ENCODE measurements at regions not wholly inside any gene's neighbourhood (a gene's known extent, or its start where the extent isn't known, plus 50 kb on each side); places are given as distances from the start of the nearest gene placed in this dataset.

DNA sequence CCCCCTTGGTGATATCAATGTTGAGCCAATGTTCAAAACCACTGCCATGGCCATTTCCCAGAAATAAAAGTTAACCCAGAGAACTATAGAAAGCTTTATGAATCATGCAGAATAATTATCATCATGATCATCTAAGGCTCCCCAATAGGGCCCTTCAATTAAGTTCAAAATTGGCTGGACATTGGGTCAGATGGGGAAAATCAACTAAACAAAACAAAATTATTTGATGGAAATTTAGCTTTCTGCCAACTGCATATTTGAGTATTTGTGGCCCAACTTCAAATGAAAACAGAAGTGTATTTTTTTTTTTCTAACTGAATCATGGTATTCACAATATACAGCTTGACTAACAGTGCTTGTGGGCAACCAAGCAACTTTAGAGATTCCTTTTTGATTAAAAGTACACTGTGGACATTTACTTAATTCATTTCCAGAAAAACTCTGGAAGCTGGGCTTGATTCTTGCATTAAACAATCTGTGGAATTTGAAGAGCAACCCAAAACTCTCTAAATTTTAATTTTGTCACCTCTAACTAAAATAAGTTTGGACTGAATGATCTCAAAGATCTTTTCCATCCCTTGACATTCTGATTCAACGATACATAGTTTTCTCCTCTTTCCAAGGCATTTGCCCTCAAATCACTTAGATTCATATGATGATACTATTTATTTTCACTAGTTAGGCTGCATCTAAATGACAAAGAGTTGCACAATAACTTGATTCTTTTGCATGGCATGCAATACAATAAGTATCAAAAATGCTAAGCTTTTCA is 203.2 kb downstream of the AHR start:
- DNase-seq (no peak), ATAC-seq (no peak)
- CTCF ChIA-PET, result interaction anchor here (1.1 kb wide), 1 partner anchor 29 kb away, joined by 3 read pairs; no protein-coding TSS in a partner anchor
- Mint-ChIP-seq H3K4me1 (no peaks in the 10 kb centered on the region), H3K4me3 (no peak overlapping the region), H3K36me3 (ENCODE audit: low read depth) (no peaks in the 10 kb centered on the region), H3K27ac (no peak overlapping the region), H3K9me3 (ENCODE audit: low read depth) (no peaks in the 10 kb centered on the region), H3K27me3 (peaks cover 4% of the 10 kb centered on the region)
- POLR2A ChIA-PET, result no interaction called here
- intact Hi-C loops (cut with DNase I, micrococcal nuclease), result no loop called here

DNA sequence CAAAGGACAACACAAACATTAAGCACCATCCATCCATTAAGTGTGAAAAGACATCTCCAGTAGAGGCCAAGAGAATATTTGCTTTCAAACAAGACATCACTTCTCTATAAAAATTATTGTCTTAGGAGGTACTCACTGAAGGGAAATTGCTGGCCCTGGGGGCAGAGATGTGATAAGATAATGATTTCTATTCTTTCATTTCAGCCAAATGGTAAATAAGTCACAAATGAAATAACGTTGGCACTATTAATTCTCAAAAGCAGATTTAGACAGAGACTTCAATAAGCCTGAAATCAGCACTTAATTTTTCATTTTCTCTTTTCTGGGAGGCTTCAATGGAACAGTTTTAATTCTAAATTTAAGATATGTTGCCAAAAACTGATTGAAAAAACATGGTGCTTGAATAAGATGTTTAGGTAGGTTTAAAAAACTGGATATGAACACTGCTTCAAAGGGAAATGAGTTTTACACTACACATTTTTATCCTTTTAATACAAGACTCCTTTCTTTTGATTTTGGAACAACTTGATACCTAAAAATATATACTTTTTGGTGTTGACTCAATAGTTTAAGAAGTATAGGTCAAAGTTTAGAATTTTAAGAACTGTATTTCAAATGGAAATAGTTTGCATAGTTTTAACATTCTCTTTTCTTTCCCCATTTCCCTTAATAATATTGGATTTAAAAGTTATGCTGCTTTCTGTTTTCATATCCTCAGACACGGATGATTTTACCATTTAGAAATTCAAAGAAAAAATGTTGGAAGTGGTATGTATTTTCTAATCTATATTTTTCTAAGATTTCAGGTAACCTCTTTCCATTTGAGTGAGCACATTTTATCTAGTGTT is 204.0 kb downstream of the AHR start:
- no peaks in the 10 kb centered on the region for H3K36me3 Mint-ChIP-seq (ENCODE audit: low read depth)
- no peak for ATAC-seq

DNA sequence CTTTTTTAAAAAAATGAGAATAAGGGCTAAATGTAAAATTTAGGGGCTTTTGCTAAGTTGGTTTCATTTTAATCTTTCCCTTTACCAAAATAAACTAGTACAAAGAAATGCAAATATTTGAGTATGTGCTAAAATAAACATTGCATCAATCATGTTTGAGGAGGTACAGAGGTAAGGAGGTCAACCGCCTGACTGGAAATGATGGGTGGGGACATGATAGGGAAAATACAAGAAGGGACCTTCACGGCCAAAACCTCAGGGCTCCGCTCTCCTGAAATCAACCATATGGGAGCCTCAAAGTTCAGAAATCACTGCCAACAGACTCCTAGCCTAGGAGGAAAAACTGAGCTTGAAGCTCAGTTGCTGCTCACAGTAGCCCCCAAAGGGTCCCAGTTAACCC is 207.6 kb downstream of the AHR start:
- intact Hi-C loops (cut with DNase I, micrococcal nuclease), result no loop called here
- Mint-ChIP-seq H3K36me3 (ENCODE audit: low read depth) (no peaks in the 10 kb centered on the region), H3K4me3 (no peak overlapping the region), H3K27me3 (peaks cover 4% of the 10 kb centered on the region), H3K9me3 (ENCODE audit: low read depth) (no peaks in the 10 kb centered on the region), H3K4me1 (no peaks in the 10 kb centered on the region), H3K27ac (no peak overlapping the region)
- CTCF ChIA-PET, result no interaction called here
- DNase-seq (no peak), ATAC-seq (no peak)
- POLR2A ChIA-PET, result no interaction called here

More for the DNA sequence above, 204.0 kb downstream of the AHR start:
- Mint-ChIP-seq H3K4me3 (no peak overlapping the region), H3K27ac (no peak overlapping the region), H3K4me1 (no peaks in the 10 kb centered on the region), H3K9me3 (ENCODE audit: low read depth) (no peaks in the 10 kb centered on the region), H3K27me3 (peaks cover 4% of the 10 kb centered on the region)
- intact Hi-C loops (cut with DNase I, micrococcal nuclease), result no loop called here
- ChIA-PET POLR2A (no interaction called here), CTCF (interaction anchor here (1.1 kb wide), 1 partner anchor 28 kb away, joined by 3 read pairs; no protein-coding TSS in a partner anchor)
- no peak for DNase-seq

DNA sequence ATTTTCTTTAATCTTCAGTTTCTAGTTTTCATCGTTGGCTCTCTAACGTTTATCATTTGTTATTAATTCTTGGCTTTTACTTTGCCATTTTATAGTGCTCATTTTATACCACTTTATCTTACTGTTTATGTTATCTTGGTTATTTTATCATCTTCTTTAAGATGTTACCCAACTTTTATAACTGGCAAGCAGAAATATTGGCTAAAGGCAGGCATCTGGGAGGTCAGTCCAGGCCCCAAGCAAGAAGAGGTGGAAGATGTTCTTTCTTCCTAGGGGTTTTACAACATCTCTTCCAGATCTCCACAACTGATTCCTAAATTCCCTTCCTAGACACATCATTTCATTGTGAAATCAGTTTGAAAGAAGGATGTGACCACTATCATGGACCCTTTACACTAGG is 208.1 kb downstream of the AHR start:
- H3K4me1 Mint-ChIP-seq, result no peaks in the 10 kb centered on the region
- H3K27ac Mint-ChIP-seq, result no peak overlapping the region
- no peak for DNase-seq
- no peak for ATAC-seq
- ChIA-PET POLR2A (no interaction called here), CTCF (no interaction called here)
- peaks cover 4% of the 10 kb centered on the region for H3K27me3 Mint-ChIP-seq
- no peaks in the 10 kb centered on the region for H3K9me3 Mint-ChIP-seq (ENCODE audit: low read depth)
- no peaks in the 10 kb centered on the region for H3K36me3 Mint-ChIP-seq (ENCODE audit: low read depth)
- intact Hi-C loops (cut with DNase I, micrococcal nuclease), result no loop called here
- no peak overlapping the region for H3K4me3 Mint-ChIP-seq

- Mint-ChIP-seq H3K27ac (no peak overlapping the region), H3K36me3 (ENCODE audit: low read depth) (no peaks in the 10 kb centered on the region), H3K4me3 (no peak overlapping the region), H3K4me1 (no peaks in the 10 kb centered on the region), H3K27me3 (peaks cover 4% of the 10 kb centered on the region), H3K9me3 (ENCODE audit: low read depth) (no peaks in the 10 kb centered on the region)
- POLR2A ChIA-PET, result no interaction called here
- ATAC-seq (no peak), DNase-seq (no peak)
- CTCF ChIA-PET, result interaction anchor here (0.6 kb wide), 1 partner anchor 402 kb away, joined by 3 read pairs; no protein-coding TSS in a partner anchor
- intact Hi-C loops (cut with DNase I, micrococcal nuclease), result no loop called here
These were observed 209.3 kb downstream of the AHR start for GRCh38 chr7:17507717-17508116.

- H3K27ac Mint-ChIP-seq, result no peak overlapping the region
- no peaks in the 10 kb centered on the region for H3K36me3 Mint-ChIP-seq (ENCODE audit: low read depth)
- no peak overlapping the region for H3K4me3 Mint-ChIP-seq
- H3K9me3 Mint-ChIP-seq (ENCODE audit: low read depth), result no peaks in the 10 kb centered on the region
- no peaks in the 10 kb centered on the region for H3K4me1 Mint-ChIP-seq
- no peak for ATAC-seq
- ChIA-PET CTCF (interaction anchor here (0.6 kb wide), 1 partner anchor 109 kb away, joined by 3 read pairs; no protein-coding TSS in a partner anchor), POLR2A (no interaction called here)
- intact Hi-C loops (cut with DNase I, micrococcal nuclease), result no loop called here
- DNase-seq, result no peak
- H3K27me3 Mint-ChIP-seq, result no peaks in the 10 kb centered on the region
These were observed 213.8 kb downstream of the AHR start for GRCh38 chr7:17512181-17512675.

DNA sequence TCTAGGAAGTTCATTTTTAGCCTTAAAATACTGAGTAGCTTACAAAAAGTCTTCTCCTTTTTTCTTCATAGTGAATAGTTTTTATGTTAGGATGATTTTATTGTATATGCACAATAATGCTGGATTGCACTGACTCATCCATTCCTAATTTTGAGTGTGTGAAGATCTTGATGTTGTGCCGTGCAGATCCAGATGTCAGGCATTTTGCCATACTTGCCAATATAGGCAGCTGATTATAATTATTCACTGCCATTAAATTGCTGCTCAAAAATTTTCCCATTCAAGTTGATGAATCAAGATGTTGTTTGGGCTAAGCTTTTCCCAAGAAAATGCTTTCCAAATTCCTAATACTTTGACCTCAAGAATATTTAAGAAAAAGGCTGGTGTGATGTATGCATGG is 218.3 kb downstream of the AHR start:
- no peak for DNase-seq
- no peaks in the 10 kb centered on the region for H3K4me1 Mint-ChIP-seq
- intact Hi-C loops (cut with DNase I, micrococcal nuclease), result no loop called here
- no peaks in the 10 kb centered on the region for H3K27me3 Mint-ChIP-seq
- H3K36me3 Mint-ChIP-seq (ENCODE audit: low read depth), result no peaks in the 10 kb centered on the region
- ATAC-seq, result no peak
- no peak overlapping the region for H3K4me3 Mint-ChIP-seq
- CTCF ChIA-PET, result no interaction called here
- H3K27ac Mint-ChIP-seq, result no peak overlapping the region
- POLR2A ChIA-PET, result no interaction called here
- H3K9me3 Mint-ChIP-seq (ENCODE audit: low read depth), result no peaks in the 10 kb centered on the region

DNA sequence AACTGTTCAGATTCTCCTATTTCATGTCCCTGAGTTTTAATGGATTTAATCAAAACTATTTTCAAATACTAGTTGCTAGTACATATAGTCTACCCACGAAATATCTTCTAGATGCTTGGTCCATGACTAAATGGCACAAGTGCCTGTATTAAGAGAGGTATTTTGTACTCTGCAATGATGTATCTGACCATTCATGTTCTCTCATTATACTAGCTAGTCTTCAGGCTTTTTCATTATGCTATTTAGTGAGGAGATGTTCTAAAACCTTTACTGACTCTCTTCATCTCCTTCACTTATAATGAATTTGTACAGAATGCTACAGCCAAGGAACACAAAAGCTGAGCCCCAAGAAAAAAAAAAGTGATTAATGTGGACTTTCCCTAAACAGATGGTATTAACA is 222.5 kb downstream of the AHR start:
- POLR2A ChIA-PET, result no interaction called here
- CTCF ChIA-PET, result interaction anchor here (1.8 kb wide), 1 partner anchor 11 kb away, joined by 7 read pairs; no protein-coding TSS in a partner anchor
- no peak for DNase-seq
- no peaks in the 10 kb centered on the region for H3K9me3 Mint-ChIP-seq (ENCODE audit: low read depth)
- H3K36me3 Mint-ChIP-seq (ENCODE audit: low read depth), result no peaks in the 10 kb centered on the region
- no peak overlapping the region for H3K27ac Mint-ChIP-seq
- peaks cover 2% of the 10 kb centered on the region for H3K4me1 Mint-ChIP-seq
- H3K27me3 Mint-ChIP-seq, result no peaks in the 10 kb centered on the region
- intact Hi-C loops (cut with DNase I, micrococcal nuclease), result no loop called here
- H3K4me3 Mint-ChIP-seq, result no peak overlapping the region
- ATAC-seq, result no peak

DNA sequence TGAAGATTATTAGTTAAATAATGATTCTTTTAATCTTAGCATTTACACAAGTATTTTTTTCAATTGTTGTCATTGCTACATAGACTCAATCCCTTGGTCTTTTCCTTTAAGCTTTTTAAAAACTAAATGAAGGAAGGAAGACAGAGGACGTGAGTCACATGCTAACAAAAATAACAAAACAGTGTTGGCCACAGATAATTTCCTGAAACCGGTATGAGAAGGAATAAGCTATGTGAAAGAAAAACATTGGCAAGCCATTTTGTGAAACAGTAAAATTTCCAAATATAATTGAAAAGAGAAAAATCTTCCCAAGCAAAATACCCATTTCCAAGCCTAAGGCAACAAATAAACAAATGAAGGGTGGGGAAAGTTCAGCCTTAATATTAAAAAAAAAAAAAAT is 223.0 kb downstream of the AHR start:
- DNase-seq (no peak), ATAC-seq (no peak)
- Mint-ChIP-seq H3K9me3 (ENCODE audit: low read depth) (no peaks in the 10 kb centered on the region), H3K36me3 (ENCODE audit: low read depth) (no peaks in the 10 kb centered on the region), H3K4me3 (no peak overlapping the region), H3K27ac (no peak overlapping the region), H3K4me1 (peaks cover 2% of the 10 kb centered on the region), H3K27me3 (no peaks in the 10 kb centered on the region)
- ChIA-PET CTCF (interaction anchor here (0.7 to 1.8 kb wide), 2 partner anchors 11 to 17 kb away, joined by 3 to 7 read pairs; no protein-coding TSS in a partner anchor), POLR2A (no interaction called here)
- intact Hi-C loops (cut with DNase I, micrococcal nuclease), result no loop called here

GRCh38 chr7:17523813-17524739 is 225.6 kb downstream of the AHR start:
- H3K9me3 Mint-ChIP-seq (ENCODE audit: low read depth), result no peaks in the 10 kb centered on the region

DNA sequence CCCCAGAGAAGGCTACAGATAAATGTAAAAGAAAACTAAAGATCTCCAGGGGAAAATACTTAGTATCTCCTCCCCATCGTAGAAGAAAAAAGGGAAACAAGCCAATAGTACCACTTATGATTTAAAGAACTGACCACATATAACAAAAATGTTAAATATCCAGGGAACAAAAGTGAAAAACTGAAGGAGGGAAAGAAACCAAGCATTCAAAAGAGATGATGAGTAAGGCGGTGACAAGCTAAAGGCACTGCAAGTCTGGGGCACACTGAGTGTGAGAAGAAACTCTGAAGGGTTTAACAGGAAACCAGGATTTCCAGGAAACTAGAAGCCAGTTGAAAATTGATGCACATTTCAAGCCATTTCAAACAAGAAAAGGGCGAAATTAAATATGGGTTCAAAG is 226.3 kb downstream of the AHR start:
- Mint-ChIP-seq H3K4me3 (no peak overlapping the region), H3K4me1 (peaks cover 2% of the 10 kb centered on the region)
- no peak for ATAC-seq

More at GRCh38 chr7:17523813-17524739, 225.6 kb downstream of the AHR start:
- ATAC-seq (no peak), DNase-seq (no peak)
- Mint-ChIP-seq H3K27ac (no peak overlapping the region), H3K4me1 (peaks cover 2% of the 10 kb centered on the region), H3K36me3 (ENCODE audit: low read depth) (no peaks in the 10 kb centered on the region), H3K27me3 (no peaks in the 10 kb centered on the region), H3K4me3 (no peak overlapping the region)
- CTCF ChIA-PET, result interaction anchor here (0.7 to 0.9 kb wide), 2 partner anchors 218 to 617 kb away, joined by 3 read pairs; no protein-coding TSS in a partner anchor
- intact Hi-C loops (cut with DNase I, micrococcal nuclease), result no loop called here
- POLR2A ChIA-PET, result no interaction called here

More for the DNA sequence above, 226.3 kb downstream of the AHR start:
- intact Hi-C loops (cut with DNase I, micrococcal nuclease), result no loop called here
- Mint-ChIP-seq H3K27ac (no peak overlapping the region), H3K9me3 (ENCODE audit: low read depth) (no peaks in the 10 kb centered on the region), H3K27me3 (no peaks in the 10 kb centered on the region), H3K36me3 (ENCODE audit: low read depth) (no peaks in the 10 kb centered on the region)
- DNase-seq, result no peak
- ChIA-PET POLR2A (no interaction called here), CTCF (interaction anchor here (0.7 to 0.9 kb wide), 2 partner anchors 219 to 617 kb away, joined by 3 read pairs; no protein-coding TSS in a partner anchor)
